HG03039 (cell line): ENCODE measurements at regions not wholly inside any gene's neighbourhood (a gene's known extent, or its start where the extent isn't known, plus 50 kb on each side); places are given as distances from the start of the nearest gene placed in this dataset.
"Not testable (repeated sequence)": the region's sequence is repeated elsewhere in the genome, so short reads cannot be mapped to it uniquely, and the experiment has no call there.

Experiments
- ATAC-seq: cut with Tn5 transposase; IDR thresholded peaks from one replicate; pipeline ENCODE4 v1.9.1; 2021; ENCODE audit warnings: mild to moderate bottlenecking, moderate library complexity; ENCODE audit not compliant: unreplicated experiment

DNA sequence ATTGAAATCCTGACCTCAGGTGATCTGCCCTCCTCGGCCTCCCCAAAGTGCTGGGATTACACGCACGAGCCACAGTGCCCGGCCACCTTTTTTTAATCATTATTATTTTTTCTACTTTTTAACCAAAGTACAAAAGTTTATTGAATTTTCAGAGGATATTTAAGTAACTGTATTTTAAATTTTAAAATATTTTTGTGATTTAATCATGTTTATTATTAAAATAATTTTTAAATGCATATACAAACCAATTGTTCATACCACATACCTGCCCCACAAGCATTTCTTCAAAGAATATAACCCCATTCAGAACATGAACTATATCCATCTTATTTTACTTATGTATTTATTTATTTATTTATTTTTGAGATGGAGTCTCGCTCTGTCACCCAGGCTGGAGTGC, 163.6 kb upstream of the MAP2 start:
- no peak for ATAC-seq

- ATAC-seq = not testable (repeated sequence)
Observed at GRCh38 chr2:209261366-209262053, 162.3 kb upstream of the MAP2 start.

DNA sequence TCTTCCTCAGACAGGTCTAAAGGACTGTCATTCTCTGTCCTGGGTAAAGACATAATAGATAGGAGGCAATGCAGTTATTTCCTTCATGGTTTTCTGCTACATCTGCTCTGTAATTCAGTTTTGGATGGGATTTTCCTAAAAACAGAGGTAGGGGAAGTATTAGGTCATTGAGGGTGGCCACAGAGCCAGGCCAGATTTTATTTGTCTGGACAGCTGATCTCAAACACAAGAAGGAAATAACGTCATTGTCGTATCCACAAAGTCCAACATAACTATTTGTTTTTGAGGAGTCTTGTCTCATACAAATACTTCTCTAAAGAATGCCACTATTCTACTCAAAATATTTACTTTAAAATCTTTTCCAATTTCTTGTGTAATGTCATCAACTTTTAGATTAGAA, 154.8 kb upstream of the MAP2 start:
- no peak for ATAC-seq

GRCh38 chr2:209276000-209276399, 147.8 kb upstream of the MAP2 start:
- no peak for ATAC-seq

- ATAC-seq = no peak
Observed at GRCh38 chr2:209277444-209277843, 146.4 kb upstream of the MAP2 start.

- ATAC-seq = no peak
Observed at GRCh38 chr2:209298601-209299000, 125.2 kb upstream of the MAP2 start.

DNA sequence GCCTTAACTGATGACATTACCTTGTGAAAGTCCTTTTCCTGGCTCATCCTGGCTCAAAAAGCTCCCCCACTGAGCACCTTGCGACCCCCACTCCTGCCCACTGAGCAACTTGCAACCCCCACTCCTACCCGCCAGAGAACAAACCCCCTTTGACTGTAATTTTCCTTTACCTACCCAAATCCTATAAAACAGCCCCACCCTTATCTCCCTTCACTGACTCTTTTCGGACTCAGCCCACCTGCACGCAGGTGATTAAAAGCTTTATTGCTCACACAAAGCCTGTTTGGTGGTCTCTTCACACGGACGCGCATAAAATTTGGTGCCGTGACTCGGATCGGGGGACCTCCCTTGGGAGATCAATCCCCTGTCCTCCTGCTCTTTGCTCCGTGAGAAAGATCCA, 124.4 kb upstream of the MAP2 start:
- not testable (repeated sequence) for ATAC-seq

GRCh38 chr2:209300766-209301165, 123.1 kb upstream of the MAP2 start:
- not testable (repeated sequence) for ATAC-seq

- no peak for ATAC-seq
Observed at GRCh38 chr2:209305026-209305425, 118.8 kb upstream of the MAP2 start.

- no peak for ATAC-seq
Observed at GRCh38 chr2:209305746-209306196, 118.1 kb upstream of the MAP2 start.

DNA sequence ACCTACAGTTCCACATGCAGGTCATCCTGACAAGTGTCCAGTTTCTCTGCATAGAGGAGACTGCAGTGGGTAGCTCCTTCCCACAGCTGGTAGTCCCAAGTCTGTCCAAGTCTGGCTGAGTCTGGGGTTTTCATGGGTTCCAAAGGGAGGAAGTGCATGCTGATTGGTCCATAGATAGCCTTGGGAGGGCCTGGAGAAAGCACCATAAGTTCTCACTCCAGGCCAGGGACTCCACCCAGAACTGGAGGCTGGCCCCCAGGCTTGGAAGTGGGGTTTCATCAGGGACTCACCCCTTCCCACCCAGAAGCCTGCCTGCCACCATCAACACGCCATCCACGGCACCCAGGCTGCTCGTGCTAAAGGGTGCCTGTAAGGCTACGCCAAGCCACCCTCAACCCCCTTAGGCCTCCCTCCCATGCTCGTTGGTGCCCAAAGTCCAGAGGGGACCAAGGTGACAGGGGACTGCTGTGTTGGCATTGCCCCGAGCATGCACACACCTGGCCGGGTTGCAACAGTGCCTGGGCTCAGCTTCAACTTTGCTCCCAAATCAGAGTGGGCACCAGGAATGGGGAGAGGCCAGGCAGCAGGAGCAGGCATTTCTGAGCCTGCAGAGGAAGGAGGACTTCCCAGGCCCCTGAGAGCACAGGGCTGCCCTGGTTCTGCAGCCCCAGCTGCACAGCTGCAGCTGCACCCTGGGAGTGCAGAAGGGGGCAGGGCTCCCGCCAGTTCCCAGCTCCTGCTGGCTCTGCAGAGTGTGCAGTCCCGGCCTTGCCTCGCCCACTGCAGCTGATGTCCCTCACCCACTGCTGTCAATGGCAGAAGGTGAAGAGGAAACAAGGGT, 116.5 kb upstream of the MAP2 start:
- no peak for ATAC-seq

GRCh38 chr2:209308415-209308814, 115.4 kb upstream of the MAP2 start:
- ATAC-seq = no peak

- ATAC-seq = no peak
Observed at GRCh38 chr2:209311948-209312347, 111.9 kb upstream of the MAP2 start.

DNA sequence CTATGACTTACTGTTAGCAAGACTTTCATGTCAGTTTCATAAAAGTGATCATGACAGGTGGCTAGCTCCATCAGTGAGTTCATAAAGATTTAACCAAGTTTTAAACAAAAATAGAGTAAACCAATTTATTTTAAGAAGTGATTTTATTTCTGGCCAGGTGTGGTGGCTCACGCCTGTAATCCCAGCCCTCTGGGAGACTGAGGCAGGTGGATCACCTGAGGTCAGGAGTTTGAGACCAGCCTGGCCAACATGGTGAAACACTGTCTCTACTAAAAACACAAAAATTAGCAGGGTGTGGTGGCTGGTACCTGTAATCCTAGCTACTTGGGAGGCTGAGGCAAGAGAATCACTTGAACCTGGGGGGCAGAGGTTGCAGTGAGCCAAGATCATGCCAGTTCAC, 111.4 kb upstream of the MAP2 start:
- not testable (repeated sequence) for ATAC-seq

GRCh38 chr2:209314653-209315052, 109.2 kb upstream of the MAP2 start:
- no peak for ATAC-seq

DNA sequence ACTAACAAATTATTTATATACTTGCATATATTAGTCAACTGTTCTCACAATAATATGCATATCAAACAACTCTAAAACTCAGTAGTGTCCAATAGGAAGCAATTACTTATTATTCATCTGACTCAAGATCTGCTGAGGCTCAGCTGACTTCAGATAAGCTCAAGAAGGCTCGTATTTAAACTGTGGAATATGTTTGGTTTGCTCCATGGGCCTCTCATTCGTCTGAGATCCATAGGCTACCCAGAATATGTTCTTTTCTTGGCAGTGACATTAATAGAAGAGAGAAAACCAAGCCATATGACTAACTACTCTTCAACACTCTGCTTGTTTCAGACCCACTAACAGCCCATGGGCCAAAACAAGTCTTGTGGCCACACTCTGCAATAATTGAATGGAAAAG, 107.7 kb upstream of the MAP2 start:
- ATAC-seq = no peak

- no peak for ATAC-seq
Observed at GRCh38 chr2:209321076-209321475, 102.8 kb upstream of the MAP2 start.

DNA sequence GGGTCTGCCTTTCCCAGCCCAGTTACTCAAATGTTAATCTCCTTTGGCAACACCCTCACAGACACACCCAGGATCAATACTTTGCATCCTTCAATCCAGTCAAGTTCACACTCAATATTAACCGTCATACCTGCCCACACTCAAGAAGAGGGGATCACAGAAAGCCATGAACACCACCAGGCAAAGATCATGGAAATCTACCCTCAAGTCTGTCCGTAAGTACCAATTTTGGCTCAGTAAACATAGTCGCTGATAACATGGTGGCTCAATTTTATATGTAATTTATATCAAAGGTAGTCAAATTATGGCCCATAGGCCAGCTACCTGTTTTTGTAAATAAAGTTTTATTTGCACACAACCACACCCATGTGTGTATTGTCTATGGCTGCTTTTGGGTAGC, 102.3 kb upstream of the MAP2 start:
- no peak for ATAC-seq

DNA sequence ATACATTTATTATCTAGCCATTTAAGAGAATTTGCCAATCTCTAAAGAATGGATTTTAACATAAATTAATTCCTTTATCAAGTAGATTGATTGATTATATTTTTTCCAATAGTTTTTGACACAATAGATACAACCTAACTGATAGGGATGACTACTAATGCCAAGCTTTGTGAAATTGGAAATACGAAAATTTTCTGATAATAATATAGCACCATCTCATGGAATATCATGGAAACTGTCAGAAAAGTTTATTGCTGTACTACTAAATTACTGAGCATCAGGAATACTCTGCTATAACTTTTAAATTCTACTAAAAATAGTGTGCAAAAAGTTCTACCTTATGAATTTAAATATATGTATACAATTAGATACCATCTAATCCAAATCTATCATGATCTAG, 101.8 kb upstream of the MAP2 start:
- no peak for ATAC-seq

DNA sequence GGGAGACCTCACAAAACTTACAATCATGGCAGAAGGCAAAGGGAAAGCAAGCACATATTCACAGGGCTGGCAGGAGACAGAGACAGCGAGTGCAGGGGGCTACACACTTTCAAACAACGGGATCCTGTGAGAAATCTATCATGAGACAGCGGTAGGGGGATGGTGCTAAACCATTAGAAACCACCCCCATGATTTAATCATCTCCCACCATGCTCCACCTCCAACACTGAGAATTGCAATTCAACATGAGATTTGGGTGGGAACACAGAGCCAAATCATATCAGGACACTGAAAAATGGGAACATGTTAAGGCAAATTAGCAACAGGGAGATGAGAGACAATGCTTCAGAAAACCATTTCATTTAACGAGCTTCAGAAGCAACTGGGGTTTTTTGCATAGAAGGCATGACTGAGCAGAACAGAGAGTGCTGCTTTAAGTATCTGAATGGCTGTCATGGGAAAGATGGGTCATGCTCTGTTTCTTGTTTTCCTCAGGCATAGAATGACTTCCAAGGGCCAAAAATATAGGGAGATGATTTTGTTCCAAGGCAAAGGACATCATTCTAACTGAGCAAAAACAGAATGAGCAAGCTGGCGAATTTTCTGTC, 100.8 kb upstream of the MAP2 start:
- ATAC-seq = no peak

- ATAC-seq = no peak
Observed at GRCh38 chr2:209323738-209324137, 100.1 kb upstream of the MAP2 start.

DNA sequence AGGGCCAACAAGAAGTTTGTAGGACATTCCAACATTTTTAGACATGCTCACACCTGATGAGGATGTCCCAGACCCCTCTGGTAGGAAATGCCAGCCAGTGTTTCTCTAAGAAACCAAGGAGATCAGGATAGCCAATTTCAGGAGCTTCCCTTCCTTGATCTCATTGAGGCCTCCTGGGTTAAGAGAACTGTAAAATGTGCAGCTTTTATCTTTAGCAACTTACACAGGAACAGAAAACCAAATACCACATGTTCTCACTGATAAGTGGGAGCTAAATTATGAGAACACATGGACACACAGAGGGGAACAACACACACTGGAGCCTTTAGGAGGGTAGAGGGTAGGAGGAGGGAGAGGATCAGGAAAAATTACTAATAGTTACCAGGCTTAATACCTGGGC, 99.6 kb upstream of the MAP2 start:
- ATAC-seq = no peak
